Stimulated activated CD4-positive, alpha-beta T cell treated with anti-CD3 and anti-CD28 coated beads, Interleukin-1b, Interleukin-23, amount 100 ng/mL, for 1 hour (primary cell): ENCODE measurements at regions not wholly inside any gene's neighbourhood (a gene's known extent, or its start where the extent isn't known, plus 50 kb on each side); places are given as distances from the start of the nearest gene placed in this dataset.
"Not testable (repeated sequence)": the region's sequence is repeated elsewhere in the genome, so short reads cannot be mapped to it uniquely, and the experiment has no call there.

ENCODE experiments used
- DNase-seq, 2 donors: peaks; one replicate each; pipeline ENCODE4 v3.0.0-alpha.2; 2020; ENCODE audit warnings: low read depth in 2 of 2

DNA sequence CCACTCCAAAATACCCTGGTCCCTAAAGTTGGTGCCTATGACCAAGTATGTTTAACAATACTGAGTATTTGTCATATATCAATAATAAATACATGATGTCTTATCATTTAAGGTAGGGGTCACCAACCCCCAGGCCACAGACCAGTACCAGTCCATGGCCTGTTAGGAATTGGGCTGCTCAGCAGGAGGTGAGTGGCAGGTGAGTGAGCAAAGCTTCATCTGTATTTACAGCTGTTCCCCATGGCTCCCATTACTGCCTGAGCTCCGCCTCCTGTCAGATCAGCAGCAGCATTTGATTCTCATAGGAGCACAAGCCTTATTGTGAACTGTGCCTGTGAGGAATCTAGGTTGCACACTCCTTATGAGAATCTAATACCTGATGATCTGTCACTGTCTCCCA is 126.2 kb downstream of the HNRNPD start:
- no peak for DNase-seq

DNA sequence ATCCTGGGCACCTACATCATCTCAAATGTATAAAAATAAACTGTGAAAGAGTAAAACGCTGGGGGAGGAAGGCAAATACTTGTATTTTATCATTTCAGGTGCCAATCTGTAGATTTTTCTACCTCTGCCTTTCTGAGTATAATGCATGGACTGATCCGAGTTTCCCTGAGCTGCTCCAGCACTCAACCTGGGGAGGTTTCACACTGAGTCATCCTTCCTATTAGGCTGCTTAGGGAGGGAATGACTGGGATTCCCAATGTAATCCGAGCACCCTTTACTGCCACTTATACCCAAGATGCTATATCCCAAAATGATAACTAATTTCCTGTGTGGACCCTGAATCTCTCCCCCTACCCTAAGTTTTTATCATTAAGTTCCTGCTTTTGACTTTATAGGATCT is 126.6 kb downstream of the HNRNPD start:
- DNase-seq = no peak

DNA sequence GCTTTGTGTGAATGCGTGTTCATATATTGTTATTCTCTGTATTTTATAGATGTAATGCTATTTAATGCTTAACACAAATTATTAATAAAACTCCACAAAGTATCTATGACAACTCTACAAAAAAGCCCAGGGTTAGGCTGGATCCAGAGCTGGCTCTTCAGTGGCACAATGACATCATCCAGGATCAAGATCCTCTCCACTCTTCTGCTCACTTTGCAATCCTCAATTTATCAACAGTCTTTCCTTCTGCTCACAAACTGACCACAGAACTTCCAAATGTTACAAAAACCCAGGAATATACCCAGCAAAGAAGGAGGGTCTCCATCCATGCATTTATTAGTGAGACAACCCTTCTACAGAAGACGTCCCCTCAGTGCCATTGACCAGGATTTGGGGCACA is 132.3 kb downstream of the HNRNPD start:
- no peak for DNase-seq

DNA sequence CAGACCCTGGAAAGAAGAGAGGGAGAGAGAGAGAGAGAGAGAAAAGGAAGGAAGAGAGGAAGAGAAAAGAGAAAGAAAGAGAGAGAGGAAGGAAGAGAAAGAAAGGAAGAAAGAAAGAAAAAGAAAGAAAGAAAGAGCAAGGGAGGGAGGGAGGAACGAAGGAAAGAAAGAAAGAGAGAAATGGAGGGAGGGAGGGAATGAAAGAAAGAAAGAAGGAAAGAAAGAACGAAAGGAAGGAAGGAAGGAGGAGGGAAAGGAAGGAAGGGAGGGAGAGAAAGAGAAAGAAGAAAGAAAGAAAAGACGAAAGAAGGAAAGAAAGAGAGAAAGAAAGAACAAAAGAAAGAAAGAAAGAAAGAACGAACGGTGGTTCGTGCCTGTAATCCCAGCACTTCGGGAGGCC is 133.4 kb downstream of the HNRNPD start:
- no peak for DNase-seq

DNA sequence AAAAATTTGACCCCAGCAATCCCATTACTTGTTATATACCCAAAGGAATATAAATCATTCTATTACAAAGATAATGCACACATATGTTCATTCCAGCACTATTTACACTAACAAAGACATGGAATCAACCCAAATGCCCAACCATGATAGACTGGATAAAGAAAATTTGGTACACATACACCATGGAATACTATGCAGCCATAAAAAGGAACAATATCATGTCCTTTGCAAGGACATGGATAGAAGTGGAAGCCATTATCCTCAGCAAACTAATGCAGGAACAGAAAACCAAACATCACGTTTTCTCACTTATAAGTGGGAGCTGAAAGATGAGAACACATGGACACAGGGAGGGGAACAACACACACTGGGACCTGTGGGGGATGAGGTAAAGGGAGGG is 136.6 kb downstream of the HNRNPD start:
- not testable (repeated sequence) for DNase-seq

DNA sequence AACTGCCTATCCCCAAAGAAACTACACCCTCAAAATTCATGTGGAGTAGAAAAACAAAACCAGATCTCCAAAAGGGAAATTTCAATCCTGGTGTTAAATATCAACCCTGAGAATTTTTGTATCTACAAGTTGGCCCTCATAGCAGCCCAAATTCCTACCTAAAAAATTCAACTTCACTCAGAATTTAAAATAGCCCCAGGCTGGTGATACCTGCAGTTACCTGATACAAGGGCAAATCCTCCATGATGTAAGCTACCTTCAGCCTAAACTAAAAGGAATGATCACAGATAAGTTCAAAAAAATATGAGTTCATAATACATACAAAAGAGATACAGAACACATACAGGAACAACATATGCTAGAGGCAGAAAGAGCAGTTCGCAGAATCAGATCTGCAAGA is 138.4 kb downstream of the HNRNPD start:
- no peak for DNase-seq

DNA sequence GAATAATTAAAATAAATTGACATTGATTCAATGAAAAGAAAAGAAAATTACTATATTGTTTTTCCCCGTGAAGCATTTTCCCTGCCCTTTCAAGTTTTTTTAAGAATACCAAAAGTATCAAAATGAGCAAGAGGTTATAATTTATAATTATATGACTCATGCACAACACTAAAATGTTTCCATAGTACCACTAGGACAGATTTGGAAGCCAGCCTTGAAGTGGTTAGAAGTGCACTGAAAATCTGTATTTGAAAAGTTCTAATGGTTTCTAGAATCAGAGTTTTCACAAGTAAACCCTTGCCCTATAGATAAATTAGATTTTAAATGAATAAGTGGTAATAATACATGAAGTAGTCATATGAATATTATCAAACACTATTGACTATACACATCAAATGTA is 140.9 kb downstream of the HNRNPD start:
- DNase-seq = no peak

DNA sequence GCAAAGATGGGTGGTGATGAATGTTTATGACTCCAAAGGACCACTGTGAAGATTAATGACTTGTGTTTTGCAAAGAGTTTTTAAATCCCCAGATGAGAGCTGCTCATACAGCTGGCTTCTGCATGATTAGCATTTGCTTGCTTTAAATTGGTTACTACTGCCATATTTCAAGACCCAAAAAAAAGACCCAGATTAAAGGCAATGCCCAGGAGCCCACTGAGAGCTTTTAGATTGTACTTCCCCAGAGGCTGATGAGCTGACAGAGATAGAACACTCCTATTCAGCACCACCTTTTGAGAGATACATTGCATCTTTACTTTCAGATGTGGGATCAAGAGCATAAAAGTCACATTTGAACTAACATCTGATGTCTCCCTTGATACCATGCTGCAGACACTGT is 142.0 kb downstream of the HNRNPD start:
- DNase-seq = no peak

GRCh38 chr4:82230306-82230705 is 143.5 kb downstream of the HNRNPD start:
- DNase-seq = no peak

GRCh38 chr4:82225030-82225429 is 148.8 kb downstream of the HNRNPD start:
- DNase-seq = no peak

DNA sequence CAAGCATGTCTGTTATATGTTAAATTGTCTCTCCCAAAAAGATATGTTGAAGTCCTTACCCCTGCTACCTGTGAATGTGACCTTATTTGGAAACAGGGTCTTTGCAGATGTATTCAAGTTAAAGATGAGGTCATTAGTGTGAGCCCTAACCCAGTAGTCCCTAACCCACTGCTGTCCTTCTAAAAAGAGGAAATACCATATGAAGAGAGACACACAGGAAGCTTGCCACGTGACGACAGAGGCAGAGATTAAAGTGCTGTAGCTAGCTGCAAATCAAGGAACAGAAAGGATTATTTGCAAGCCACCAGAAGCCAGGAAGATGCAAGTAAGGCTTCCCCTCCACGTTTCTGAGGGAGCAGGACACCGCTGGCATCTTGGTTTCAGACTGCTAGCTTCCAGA is 150.1 kb downstream of the HNRNPD start:
- no peak for DNase-seq

- DNase-seq = no peak
These were observed 154.4 kb downstream of the HNRNPD start for GRCh38 chr4:82219346-82219745.

- DNase-seq = no peak
These were observed 155.6 kb downstream of the HNRNPD start for GRCh38 chr4:82217986-82218715.

DNA sequence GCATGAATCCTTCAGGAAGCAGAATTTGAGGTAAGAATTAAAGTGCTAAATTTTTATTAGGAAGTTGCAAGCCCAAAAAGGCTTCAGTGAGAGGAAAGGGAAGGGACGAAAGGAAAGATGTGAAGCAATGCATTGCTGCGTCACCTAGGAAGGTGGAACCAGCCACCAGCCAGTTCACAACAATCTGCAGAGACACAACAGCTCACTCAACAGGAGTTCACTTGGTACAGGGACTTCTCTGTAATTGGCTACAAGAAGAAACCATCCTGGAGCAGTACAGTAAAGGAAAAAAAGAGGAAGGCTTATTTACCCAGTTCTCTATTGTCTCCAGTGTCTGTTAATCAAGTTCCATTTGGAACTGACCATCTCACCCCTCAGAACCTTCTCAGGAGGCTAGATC is 157.6 kb downstream of the HNRNPD start:
- no peak for DNase-seq

DNA sequence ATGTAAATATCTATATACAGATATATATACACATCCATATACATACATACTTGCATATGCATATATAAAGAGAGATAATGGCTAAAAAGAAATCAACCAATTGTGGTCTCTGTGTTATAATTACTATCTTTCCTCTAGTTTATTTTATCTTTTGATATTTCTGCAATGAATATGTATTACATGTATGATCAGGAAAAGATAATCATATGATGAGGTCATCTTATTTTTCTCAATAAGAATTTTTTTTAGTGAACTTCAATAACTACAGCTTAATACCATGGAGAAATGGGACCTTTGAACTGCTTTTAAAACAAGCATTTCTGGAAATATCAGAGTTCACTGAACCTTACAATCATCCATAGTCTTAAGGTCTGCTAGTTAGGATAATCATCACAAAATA is 158.0 kb downstream of the HNRNPD start:
- DNase-seq = no peak

GRCh38 chr4:82215039-82215438 is 158.8 kb downstream of the HNRNPD start:
- no peak for DNase-seq

DNA sequence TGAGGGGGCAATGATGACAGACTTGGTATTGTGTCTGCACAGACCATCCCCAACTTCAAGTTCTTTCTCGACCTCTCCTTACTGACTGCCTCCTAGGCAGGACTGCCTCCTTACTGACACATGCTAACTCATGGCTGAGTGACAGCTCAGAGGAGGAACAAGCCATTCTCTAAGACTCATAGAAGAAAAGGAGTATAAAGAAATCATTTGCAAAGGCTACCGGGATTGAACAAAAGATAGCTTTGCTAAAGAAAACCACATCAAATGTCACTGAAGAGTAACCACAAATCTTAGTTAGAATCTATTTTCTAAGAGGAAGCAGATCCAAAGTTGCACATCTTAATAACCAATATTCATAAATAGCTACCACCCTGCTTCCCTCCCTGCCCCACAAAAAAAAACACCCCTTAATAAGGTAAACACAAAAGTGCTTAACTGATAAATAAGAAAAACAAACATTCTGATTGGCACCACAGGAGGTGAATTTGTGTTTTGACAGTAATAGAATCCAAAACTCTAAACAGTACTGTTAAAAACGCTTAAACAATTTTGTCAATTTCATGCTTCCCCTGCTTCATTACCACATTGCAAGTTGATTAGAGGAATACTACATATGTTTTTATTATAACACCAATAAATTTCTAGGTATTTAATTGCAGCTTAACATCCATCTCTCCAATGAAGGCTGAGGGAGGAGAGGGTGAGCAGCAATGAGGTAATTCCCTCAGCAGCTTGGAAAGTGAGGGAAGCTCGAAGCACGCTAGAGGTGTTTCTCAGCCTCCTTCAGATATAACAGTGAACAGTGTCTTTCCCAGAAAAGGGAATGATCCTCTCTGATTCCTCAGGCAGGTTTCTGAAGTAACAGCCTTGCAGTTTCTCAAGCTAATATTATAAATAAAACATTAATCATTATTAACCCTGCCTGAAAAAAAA is 160.0 kb downstream of the HNRNPD start:
- no peak for DNase-seq

DNA sequence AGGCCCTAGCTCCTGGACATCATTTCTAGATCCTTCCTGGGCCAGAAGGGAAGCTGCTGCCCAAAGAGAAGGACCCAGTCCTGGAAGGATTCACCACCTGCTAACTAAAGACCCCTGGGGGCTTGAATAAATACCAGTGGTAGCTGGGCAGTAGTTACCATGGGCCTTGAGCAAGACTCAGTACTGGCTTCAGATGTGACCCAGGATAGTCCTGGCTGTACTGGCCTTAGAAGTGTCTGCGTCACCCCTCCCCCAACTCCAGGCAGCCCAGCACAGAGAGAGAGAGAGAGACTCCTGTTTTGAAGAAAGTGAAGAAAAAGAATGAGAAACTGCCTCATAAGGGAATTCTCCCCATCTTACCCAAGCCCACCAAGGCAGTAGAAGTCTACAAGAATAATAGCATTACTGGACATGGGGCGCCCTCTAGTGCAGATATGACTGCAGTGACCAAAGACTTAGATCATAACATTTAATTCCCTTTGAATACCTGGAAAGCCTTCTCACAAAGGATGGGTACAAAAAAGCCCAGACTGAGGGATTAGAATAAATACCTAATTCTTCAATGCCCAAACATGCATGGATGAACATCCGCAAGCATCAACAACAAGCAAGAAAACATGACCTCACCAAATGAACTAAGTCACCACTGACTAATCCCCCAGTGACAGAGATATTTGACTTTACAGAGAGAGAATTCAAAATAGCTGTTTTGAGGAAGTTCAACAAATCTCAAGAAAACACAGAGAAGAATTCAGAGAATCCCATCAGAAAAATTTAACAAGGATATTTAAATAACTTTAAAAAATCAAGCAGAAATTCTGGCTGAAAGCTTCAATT is 171.8 kb downstream of the HNRNPD start:
- peak in 1 of 2 donors; percentile 14 for DNase-seq

- DNase-seq = no peak
These were observed 172.5 kb downstream of the HNRNPD start for GRCh38 chr4:82201303-82201702.

GRCh38 chr4:82200046-82200445 is 173.7 kb downstream of the HNRNPD start:
- DNase-seq = no peak

DNA sequence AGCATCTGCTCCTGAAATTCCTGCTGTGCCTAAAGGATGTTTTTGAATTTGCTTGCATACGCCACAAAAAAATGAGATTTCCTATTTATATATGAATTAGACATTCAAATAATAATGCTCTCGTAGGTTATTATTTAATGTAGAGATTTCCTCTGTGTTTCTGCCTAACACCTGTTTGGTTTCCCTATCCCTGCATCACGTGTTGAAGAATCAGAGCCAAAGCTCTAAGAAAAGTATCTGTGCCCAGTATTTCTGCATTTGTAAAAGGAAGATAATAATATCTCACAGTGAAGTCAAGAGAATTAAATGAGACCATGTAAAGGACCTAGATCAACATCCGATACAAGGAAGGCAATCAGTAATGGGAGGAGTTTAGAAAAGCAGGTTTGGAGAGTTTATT is 179.5 kb downstream of the HNRNPD start:
- DNase-seq = no peak

DNA sequence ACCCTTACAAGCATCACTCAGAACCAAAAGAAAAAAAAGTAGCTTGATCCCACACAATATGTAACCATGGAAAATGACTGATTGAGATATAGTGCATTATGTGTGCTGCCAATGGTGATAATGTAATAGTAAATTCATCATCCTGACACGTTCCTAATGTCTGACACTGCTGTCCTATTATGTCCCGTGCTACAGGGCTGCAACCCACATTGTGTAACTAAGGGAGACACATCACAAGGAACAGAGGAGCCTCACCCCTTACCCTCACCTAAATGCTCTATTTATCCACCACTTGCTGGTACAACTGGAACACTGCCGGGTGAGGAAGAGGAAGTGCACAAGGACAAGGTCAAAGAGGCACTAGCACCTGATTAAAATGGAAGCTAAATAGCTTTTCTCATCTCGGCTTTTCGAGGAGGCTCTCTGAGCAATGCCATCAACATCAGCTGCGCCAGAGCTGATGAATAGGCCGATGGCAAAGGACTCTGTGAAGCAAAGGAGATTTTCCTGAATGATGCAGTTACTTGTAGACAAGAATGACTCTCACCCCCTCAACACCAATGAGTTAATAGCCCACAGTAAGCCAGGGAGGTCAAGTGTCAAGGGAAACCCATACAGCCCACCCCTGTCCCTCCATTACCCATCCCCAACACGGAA is 181.6 kb downstream of the HNRNPD start:
- no peak for DNase-seq
